RWPE2 (cell line): ENCODE measurements at regions not wholly inside any gene's neighbourhood (a gene's known extent, or its start where the extent isn't known, plus 50 kb on each side); places are given as distances from the start of the nearest gene placed in this dataset.

Experiments used
- ATAC-seq: fragments of 200-7000 bp; cut with Tn5 transposase; 3 replicates; pipeline ENCODE4 v1.9.1; 2021; ENCODE audit warnings: low read depth
- DNase-seq: peaks from one replicate; pipeline ENCODE4 v3.0.0-alpha.2; 2020; ENCODE audit warnings: low spot score
- H3K27ac ChIP-seq: fragments of 450-650 bp; 2 replicates; pipeline ENCODE4 v1.5.1; 2017; ENCODE audit warnings: mild to moderate bottlenecking; ENCODE audit not compliant: poor library complexity, severe bottlenecking
- H3K27me3 ChIP-seq: fragments of 250-450 bp; sonication (Bioruptor Pico); 2 replicates; pipeline ENCODE4 v1.5.1; 2021; ENCODE audit warnings: mild to moderate bottlenecking, moderate library complexity; ENCODE audit not compliant: insufficient read depth, poor library complexity, severe bottlenecking
- H3K36me3 ChIP-seq: fragments of 250-450 bp; sonication (Bioruptor Pico); 2 replicates; pipeline ENCODE4 v1.5.1; 2020; ENCODE audit warnings: low read depth, mild to moderate bottlenecking, moderate library complexity
- H3K4me1 ChIP-seq: fragments of 250-450 bp; sonication (Bioruptor Pico); 2 replicates; pipeline ENCODE4 v1.5.1; 2021; ENCODE audit warnings: mild to moderate bottlenecking, moderate library complexity; ENCODE audit not compliant: insufficient read depth, poor library complexity, severe bottlenecking
- H3K4me3 ChIP-seq: fragments of 250-450 bp; sonication (Bioruptor Pico); 2 replicates; pipeline ENCODE4 v1.5.1; 2021; ENCODE audit warnings: mild to moderate bottlenecking, moderate library complexity; ENCODE audit not compliant: severe bottlenecking
- H3K9me3 ChIP-seq: fragments of 250-450 bp; sonication (Bioruptor Pico); 2 replicates; pipeline ENCODE4 v1.5.1; 2021; ENCODE audit warnings: mild to moderate bottlenecking, moderate library complexity; ENCODE audit not compliant: severe bottlenecking
- TF ChIP-seq, protein P1 (sequence below): fragments of 450-650 bp; IDR thresholded peaks from one replicate; pipeline ENCODE4 v1.5.1; 2017; ENCODE audit warnings: mild to moderate bottlenecking, moderate library complexity; ENCODE audit not compliant: poor library complexity, severe bottlenecking

DNA sequence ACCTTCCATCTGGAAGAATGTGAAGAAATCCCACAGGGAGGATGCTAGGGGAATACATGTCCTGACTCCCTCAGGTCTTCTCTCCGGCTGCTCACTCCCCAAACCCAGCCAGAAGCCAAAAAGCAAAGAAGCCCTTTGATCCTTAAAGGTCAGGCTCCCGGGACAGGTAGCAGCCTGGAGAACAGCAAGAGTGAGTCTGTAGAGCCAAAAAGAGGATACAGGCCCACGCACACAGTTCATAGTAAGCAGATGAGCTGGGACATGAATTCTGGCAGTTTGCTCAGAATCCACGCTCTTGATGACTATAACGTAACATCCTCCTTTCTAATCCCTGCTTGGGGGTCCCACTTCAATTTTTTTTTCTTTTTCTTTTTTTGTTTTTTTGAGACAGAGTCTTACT is 72.0 kb upstream of the SLC44A1 start:
- Histone ChIP-seq H3K4me3 (no peak overlapping the region), H3K36me3 (no peaks in the 10 kb centered on the region), H3K9me3 (no peaks in the 10 kb centered on the region), H3K4me1 (no peaks in the 10 kb centered on the region), H3K27me3 (no peaks in the 10 kb centered on the region), H3K27ac (no peak overlapping the region)
- DNase-seq = no peak
- ATAC-seq = no peak
- TF ChIP-seq, protein P1, sequence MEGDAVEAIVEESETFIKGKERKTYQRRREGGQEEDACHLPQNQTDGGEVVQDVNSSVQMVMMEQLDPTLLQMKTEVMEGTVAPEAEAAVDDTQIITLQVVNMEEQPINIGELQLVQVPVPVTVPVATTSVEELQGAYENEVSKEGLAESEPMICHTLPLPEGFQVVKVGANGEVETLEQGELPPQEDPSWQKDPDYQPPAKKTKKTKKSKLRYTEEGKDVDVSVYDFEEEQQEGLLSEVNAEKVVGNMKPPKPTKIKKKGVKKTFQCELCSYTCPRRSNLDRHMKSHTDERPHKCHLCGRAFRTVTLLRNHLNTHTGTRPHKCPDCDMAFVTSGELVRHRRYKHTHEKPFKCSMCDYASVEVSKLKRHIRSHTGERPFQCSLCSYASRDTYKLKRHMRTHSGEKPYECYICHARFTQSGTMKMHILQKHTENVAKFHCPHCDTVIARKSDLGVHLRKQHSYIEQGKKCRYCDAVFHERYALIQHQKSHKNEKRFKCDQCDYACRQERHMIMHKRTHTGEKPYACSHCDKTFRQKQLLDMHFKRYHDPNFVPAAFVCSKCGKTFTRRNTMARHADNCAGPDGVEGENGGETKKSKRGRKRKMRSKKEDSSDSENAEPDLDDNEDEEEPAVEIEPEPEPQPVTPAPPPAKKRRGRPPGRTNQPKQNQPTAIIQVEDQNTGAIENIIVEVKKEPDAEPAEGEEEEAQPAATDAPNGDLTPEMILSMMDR = no peak

- Histone ChIP-seq H3K27ac (no peak overlapping the region), H3K36me3 (no peaks in the 10 kb centered on the region), H3K4me1 (no peaks in the 10 kb centered on the region), H3K9me3 (no peaks in the 10 kb centered on the region), H3K4me3 (no peak overlapping the region), H3K27me3 (no peaks in the 10 kb centered on the region)
- DNase-seq (no peak), ATAC-seq (no peak)
- TF ChIP-seq, protein P1 = no peak
These were observed 71.1 kb upstream of the SLC44A1 start for GRCh38 chr9:105173306-105173705.

- ATAC-seq = no peak
- no peaks in the 10 kb centered on the region for H3K9me3 ChIP-seq
- no peaks in the 10 kb centered on the region for H3K36me3 ChIP-seq
- H3K27me3 ChIP-seq = no peaks in the 10 kb centered on the region
- DNase-seq = no peak
- no peaks in the 10 kb centered on the region for H3K4me1 ChIP-seq
- TF ChIP-seq, protein P1 = no peak
- H3K27ac ChIP-seq = no peak overlapping the region
- H3K4me3 ChIP-seq = no peak overlapping the region
These were observed 70.6 kb upstream of the SLC44A1 start for GRCh38 chr9:105173826-105174225.

DNA sequence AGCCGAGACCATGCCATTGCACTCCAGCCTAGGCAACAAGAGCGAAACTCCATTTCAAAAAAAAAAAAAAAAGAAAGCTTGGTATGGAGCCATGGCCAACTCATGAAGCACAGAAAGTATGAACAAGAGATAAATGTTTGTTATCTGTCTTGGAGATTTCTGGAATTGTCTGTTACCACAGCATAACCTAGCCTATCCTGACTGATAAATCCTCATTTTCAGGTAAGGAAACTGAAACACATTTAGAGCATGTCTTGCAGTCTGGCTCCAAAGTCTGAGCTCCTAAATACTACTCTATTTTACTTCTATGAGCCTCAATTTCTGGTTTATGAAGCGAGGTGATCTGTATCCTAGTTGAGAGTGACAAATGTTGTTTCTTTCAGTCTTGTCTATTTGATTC is 68.3 kb upstream of the SLC44A1 start:
- no peaks in the 10 kb centered on the region for H3K9me3 ChIP-seq
- no peaks in the 10 kb centered on the region for H3K4me1 ChIP-seq
- H3K27me3 ChIP-seq = no peaks in the 10 kb centered on the region
- TF ChIP-seq, protein P1 = no peak
- no peak overlapping the region for H3K4me3 ChIP-seq
- ATAC-seq (no peak), DNase-seq (no peak)
- H3K27ac ChIP-seq = no peak overlapping the region
- no peaks in the 10 kb centered on the region for H3K36me3 ChIP-seq

DNA sequence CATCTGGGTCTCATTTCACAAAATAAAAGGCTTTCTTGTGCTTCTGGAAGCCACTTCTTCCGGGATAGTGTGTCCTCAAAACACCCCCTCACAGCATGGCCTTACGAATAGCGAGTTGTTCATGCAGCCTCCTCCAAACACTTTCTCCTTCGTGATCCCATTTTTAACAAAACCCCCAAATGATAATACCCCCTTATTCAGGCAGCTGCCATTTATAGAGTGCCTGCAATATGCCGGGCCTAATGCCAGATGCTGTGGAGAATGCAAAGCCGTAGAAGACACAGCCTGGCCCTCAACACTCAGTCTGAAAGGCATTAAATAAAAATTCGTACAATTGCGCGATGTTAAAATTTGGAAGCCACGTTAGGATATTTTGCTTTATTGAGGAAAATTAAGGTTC is 66.4 kb upstream of the SLC44A1 start:
- Histone ChIP-seq H3K4me1 (no peaks in the 10 kb centered on the region), H3K36me3 (no peaks in the 10 kb centered on the region), H3K9me3 (no peaks in the 10 kb centered on the region), H3K4me3 (no peak overlapping the region), H3K27ac (no peak overlapping the region), H3K27me3 (no peaks in the 10 kb centered on the region)
- DNase-seq (no peak), ATAC-seq (no peak)
- TF ChIP-seq, protein P1 = no peak
